GM12872 (cell line): ENCODE measurements at regions not wholly inside any gene's neighbourhood (a gene's known extent, or its start where the extent isn't known, plus 50 kb on each side); places are given as distances from the start of the nearest gene placed in this dataset.

Experiments used
- CTCF ChIP-seq: IDR thresholded peaks from 3 replicates; pipeline ENCODE4 v1.5.1; 2011; ENCODE audit warnings: low read depth, mild to moderate bottlenecking, low read length, moderate library complexity; ENCODE audit not compliant: insufficient read depth

- TF ChIP-seq CTCF: no peak
Measured at GRCh38 chr20:19098806-19099578, 113.5 kb upstream of the SLC24A3 start.

- TF ChIP-seq CTCF: no peak
Measured at GRCh38 chr20:19099596-19100545, 112.6 kb upstream of the SLC24A3 start.

- no peak for TF ChIP-seq CTCF
Measured at GRCh38 chr20:19100975-19101374, 111.5 kb upstream of the SLC24A3 start.

GRCh38 chr20:19104186-19104585 is 108.3 kb upstream of the SLC24A3 start:
- no peak for TF ChIP-seq CTCF

GRCh38 chr20:19108155-19108554 is 104.3 kb upstream of the SLC24A3 start:
- TF ChIP-seq CTCF: no peak

- TF ChIP-seq CTCF: no peak
Measured at GRCh38 chr20:19110285-19110684, 102.2 kb upstream of the SLC24A3 start.

- TF ChIP-seq CTCF: no peak
Measured at GRCh38 chr20:19110881-19111460, 101.5 kb upstream of the SLC24A3 start.
